ENCODE measurements at regions not wholly inside any gene's neighbourhood (a gene's known extent, or its start where the extent isn't known, plus 50 kb on each side); places are given as distances from the start of the nearest gene placed in this dataset.
"Not testable (repeated sequence)": the region's sequence is repeated elsewhere in the genome, so short reads cannot be mapped to it uniquely, and the experiment has no call there.

- H3K36me3 ChIP-seq; H3K4me3 ChIP-seq; DNase-seq (ENCODE audit: low spot score in 2 of 2); H3K4me1 ChIP-seq; H3K9me3 ChIP-seq; H3K27me3 ChIP-seq; H3K27ac ChIP-seq: not testable (repeated sequence)
- 81% methylated on average over 7 of the region's 7 CpGs for WGBS
Observed at GRCh38 chr1:224011751-224012150, 102.2 kb upstream of the FBXO28 start.

GRCh38 chr1:224011153-224011552 lies 102.8 kb upstream of the FBXO28 start:
- WGBS: 98% methylated on average over 7 of the region's 7 CpGs
- H3K36me3 ChIP-seq; H3K9me3 ChIP-seq; DNase-seq (ENCODE audit: low spot score in 2 of 2); H3K4me3 ChIP-seq; H3K27ac ChIP-seq; H3K4me1 ChIP-seq; H3K27me3 ChIP-seq: not testable (repeated sequence)

GRCh38 chr1:224005973-224006372 lies 107.9 kb upstream of the FBXO28 start:
- not testable (repeated sequence) for H3K4me3 ChIP-seq; H3K4me1 ChIP-seq; H3K27me3 ChIP-seq; H3K27ac ChIP-seq; DNase-seq (ENCODE audit: low spot score in 2 of 2); H3K36me3 ChIP-seq; H3K9me3 ChIP-seq
- WGBS: over 99% methylated on average over 3 of the region's 3 CpGs

- H3K27ac ChIP-seq; H3K9me3 ChIP-seq; H3K4me1 ChIP-seq; H3K36me3 ChIP-seq; H3K4me3 ChIP-seq; DNase-seq (ENCODE audit: low spot score in 2 of 2); H3K27me3 ChIP-seq: not testable (repeated sequence)
- 80% methylated on average over 4 of the region's 4 CpGs for WGBS
- peak in 1 of 2 donors; percentile 14 for TF ChIP-seq CTCF (IDR thresholded peaks at IDR 0.05)
Observed at GRCh38 chr1:224004552-224005315, 109.2 kb upstream of the FBXO28 start.

- not testable (repeated sequence) for DNase-seq (ENCODE audit: low spot score in 2 of 2); H3K27ac ChIP-seq; H3K36me3 ChIP-seq; H3K4me3 ChIP-seq; H3K4me1 ChIP-seq; H3K9me3 ChIP-seq; H3K27me3 ChIP-seq
- 0% methylated on average over 1 of the region's 1 CpG for WGBS
Observed at GRCh38 chr1:224003896-224004295, 110.0 kb upstream of the FBXO28 start.

GRCh38 chr1:224001757-224002156 lies 112.2 kb upstream of the FBXO28 start:
- H3K4me1 ChIP-seq; DNase-seq (ENCODE audit: low spot score in 2 of 2): not testable (repeated sequence)
- WGBS: 46% methylated on average over 2 of the region's 2 CpGs

GRCh38 chr1:223999761-224000160 lies 114.2 kb upstream of the FBXO28 start:
- not testable (repeated sequence) for H3K36me3 ChIP-seq; DNase-seq (ENCODE audit: low spot score in 2 of 2); H3K9me3 ChIP-seq; H3K27me3 ChIP-seq; H3K4me3 ChIP-seq; H3K4me1 ChIP-seq; H3K27ac ChIP-seq
- 67% methylated on average over 4 of the region's 4 CpGs for WGBS

More at GRCh38 chr1:224001757-224002156, 112.2 kb upstream of the FBXO28 start:
- not testable (repeated sequence) for H3K9me3 ChIP-seq, H3K4me3 ChIP-seq, H3K36me3 ChIP-seq, H3K27ac ChIP-seq, H3K27me3 ChIP-seq

GRCh38 chr1:223998676-223999455 lies 115.0 kb upstream of the FBXO28 start:
- H3K27ac ChIP-seq, H3K36me3 ChIP-seq: not testable (repeated sequence)

GRCh38 chr1:223996376-223996775 lies 117.5 kb upstream of the FBXO28 start:
- H3K27me3 ChIP-seq; H3K4me3 ChIP-seq; DNase-seq (ENCODE audit: low spot score in 2 of 2); H3K36me3 ChIP-seq; H3K4me1 ChIP-seq; H3K9me3 ChIP-seq; H3K27ac ChIP-seq: not testable (repeated sequence)
- 93% methylated on average over 2 of the region's 2 CpGs for WGBS

More at GRCh38 chr1:223998676-223999455, 115.0 kb upstream of the FBXO28 start:
- not testable (repeated sequence) for DNase-seq (ENCODE audit: low spot score in 2 of 2); H3K27me3 ChIP-seq; H3K4me1 ChIP-seq; H3K9me3 ChIP-seq; H3K4me3 ChIP-seq
- WGBS: 50% methylated on average over 4 of the region's 4 CpGs
